ENCODE measurements at regions not wholly inside any gene's neighbourhood (a gene's known extent, or its start where the extent isn't known, plus 50 kb on each side); places are given as distances from the start of the nearest gene placed in this dataset.
"Not testable (repeated sequence)": the region's sequence is repeated elsewhere in the genome, so short reads cannot be mapped to it uniquely, and the experiment has no call there.

DNA sequence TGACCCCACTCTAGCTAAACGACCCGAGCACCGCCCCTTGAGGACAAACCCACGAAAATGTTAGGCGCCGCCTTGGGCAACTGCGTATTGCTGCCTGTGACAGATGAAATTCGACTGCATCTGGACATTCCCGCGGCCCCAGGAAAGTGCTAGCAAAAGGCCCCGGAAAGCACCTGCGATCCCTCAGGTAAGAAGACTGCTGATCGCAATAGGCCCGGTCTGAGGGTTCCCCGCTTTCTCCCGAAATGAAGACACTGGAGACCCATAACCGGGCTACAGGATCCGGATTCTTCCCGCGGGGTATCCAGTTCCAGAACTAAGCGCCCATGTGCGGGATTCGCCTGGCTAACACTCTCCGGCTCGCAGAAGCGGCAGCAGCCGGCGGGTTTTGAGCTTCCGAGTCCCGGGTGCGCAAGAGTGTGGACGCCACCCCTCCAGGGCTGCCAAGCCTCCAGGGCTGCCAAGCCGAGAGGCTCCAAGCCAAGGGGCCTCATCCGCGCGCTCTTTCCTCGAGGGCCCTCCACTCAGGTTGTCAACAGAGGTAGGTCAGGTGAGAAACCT is 157.9 kb upstream of the NBPF11 start:
- no peak for DNase-seq

DNA sequence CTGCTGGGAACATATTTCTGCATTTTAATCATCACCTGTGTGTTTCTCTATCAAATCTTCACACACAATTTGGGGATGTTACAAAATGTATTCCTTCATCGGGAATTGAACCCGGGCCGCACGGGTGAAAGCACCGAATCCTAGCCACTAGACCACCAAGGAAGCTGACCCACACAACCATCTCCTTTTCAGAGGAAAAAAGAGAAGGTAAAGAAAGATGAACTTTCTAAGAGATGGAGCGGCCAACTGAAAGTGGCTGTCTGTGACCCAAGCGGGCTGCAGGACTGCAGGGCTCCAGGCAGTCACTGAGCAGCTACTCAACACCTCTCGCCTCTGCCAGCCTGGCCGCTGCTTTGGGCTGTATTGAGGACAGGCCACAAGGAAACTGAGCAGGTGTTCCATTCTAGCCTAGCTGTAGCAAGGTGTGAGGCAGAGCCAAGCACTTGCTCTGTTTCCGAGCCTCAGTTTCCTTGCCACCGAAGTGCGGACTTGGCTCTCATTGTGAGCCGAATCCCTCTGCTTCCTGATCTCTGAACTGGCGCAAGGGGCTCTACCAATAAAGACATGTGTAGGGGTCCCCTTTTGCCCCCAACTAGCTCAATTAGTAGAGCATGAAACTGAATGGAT is 156.9 kb upstream of the NBPF11 start:
- DNase-seq, result no peak

DNA sequence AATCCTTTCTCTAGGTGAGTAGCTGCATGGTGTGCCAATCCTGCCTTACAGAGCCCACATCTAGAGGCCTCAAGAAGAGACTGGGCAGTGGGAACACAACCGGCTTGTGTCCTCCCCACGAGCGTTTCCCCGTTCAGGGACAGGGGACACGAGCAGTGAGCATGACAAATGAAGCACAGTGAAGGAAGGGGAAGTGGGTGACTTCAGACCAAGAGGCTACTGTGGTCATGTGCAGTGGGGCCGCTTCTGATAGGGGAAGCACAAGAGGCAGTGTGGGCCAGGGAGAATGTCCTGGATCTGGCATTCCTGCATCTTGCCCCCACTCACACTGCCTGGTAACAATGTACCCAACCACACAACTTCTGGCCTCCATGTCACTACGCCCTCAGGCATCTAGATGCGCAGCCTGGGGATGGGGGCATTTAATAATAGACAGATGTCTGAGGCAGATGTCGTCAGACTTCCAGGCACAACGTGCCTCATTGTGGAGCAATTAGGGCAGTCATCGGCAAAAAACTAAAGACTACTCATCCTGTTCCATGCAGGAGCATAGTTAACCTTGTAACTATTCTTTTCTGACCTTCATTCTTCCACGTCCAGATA is 155.6 kb upstream of the NBPF11 start:
- DNase-seq, result no peak

DNA sequence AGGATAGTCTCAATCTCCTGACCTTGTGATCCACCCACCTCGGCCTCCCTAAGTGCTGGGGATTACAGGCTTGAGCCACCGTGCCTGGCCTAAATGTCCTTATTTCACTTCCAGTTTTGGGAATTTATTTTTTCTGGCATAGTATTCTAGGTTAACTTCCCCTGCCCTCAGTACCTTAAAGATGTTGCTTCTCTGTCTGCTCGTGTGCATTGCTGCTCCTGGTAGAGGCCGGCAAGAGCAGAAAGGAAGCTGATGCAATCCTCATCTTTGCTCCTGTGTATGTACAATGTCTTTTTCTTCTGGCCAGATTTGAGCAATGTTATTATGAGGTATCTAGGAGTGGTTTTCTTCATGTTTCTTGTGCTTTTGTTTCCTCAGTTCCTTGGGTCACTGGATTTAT is 152.9 kb upstream of the NBPF11 start:
- DNase-seq, result not testable (repeated sequence)

DNA sequence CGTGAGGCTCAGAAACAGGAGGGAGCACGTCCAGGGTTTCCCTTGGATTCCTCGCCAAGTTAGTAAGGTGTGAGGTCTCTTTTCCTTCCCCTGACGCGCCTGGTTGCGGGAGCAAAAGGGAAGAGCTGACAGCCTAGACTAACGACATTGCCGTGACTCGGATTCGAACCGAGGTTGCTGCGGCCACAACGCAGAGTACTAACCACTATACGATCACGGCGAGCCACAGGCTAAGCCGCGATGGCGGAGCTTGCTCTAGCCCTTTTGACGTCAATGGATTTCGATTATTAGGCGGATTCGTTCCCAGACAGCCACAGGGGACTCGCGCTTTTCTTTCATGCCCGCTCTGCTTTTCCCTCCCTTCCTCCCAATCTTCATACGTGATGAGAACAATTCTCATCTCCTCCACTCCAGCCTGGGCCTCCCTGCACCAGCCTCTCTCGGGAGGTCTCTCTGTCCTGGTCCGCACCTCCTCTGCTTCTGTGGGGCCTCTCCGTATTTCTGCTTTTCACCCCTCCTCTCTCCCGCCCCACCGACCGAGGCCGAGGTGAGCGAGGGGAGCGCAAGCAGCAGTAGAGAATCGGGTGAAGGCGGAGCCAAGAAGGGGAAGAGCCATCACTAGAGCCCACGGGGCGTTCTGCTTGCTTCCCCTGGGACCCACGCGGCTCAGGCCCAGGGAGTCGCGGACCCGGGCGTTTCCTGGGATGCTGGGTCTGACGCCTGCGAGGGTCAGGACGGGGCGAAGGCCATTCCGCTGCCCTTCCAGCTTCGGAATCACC is 150.7 kb upstream of the NBPF11 start:
- not testable (repeated sequence) for DNase-seq

DNA sequence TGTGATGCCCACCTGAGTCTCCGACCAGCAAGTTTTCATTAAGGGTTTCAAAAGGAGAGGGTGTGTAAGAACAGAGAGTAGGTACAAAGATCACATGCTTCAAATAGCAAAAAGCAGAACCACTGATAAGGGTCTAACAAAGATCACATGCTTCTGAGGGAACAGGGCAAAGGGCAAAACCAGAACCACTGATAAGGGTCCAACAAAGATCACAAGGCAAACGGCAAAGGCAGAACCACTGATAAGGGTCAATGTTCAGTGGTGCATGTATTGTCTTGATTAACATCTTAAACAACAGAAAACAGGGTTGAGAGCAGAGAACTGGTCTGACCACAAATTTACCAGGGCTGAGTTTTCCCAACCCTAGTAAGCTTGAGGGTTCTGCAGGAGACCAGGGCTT is 145.8 kb upstream of the NBPF11 start:
- not testable (repeated sequence) for DNase-seq

DNA sequence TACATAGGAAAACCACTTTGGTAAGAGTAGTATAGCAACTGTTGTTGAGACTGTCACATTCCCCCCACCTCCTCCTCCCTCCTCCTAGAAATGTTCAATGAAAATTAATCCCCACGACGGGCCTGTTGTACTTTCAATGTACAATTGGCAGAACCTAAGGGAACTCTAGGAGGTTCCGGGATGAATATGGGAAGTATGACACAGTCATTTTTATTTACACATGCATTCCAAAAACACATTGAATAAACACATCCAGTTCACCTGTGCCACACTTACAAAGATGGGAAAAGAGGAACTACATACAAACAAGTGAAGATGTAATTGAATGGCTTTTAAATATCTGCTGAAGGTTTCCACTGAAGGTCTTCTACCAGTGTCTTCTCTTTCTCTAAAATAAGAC is 144.4 kb upstream of the NBPF11 start:
- DNase-seq, result no peak

DNA sequence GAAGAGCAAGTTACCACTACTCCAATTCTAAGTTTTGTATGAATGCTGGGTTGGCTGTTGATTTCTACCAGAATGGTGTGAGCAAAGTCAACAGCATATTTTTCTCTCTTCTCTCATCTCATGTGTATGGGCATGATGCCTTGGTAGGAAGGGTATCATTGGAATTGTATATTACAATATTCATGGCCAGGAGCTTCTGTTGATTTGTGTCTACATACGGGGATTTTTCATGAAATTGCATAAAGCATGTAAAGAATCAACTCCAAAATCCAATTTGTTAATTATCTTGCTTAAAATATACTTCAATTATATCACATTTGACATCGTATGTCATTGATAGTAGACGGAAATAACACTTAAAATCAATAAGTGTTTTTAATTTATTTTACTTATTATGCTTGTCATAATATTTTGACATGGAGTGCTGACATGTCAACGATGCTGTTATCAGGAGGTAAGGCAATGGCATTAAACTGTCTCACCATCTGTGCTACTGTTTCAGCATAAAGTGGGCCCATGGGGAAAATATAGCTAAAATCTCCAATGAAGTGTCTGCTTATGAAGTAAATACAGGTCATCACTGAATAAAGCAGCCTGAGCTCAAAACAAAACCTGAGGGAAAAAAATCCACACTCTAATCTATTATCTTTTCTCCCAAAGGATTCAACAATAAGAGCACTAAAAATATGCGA is 142.2 kb upstream of the NBPF11 start:
- DNase-seq, result no peak

DNA sequence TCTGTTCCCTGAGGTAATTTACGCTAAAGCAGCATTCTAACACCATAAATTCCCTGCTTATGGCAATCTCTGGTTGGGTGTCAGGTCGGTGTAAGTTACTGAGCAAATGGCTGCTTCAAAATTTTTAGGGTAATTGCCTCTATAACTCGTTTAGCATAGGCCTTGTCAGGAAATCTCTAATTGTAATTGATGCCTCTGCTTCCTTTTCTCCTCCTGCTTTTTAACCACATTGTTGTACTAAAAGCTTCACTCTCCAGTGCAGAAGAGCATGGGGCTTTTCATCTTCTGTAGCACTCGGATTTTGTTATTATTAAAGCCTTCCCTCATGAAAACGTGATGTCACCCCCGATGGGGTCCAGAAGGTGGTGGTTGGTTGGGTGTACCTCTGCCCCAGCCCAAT is 141.6 kb upstream of the NBPF11 start:
- no peak for DNase-seq

DNA sequence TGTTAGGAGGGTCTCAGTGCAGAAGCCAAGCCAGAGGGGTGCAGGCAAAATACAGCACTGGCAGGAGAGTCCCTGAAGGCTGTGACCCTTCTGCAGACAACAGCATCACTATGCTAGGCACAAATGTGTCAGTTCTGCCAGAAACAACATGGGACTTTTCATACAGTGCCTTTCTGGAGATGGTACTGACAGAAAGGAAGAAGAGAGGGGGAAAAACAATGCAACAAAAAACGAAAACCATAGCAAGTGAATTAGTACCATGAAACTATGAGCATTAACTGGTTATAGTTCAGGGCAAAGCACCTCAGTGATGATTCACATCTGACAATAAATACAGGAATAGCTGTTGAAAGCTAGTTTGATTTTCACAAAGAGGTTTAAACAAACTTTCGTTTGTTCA is 140.8 kb upstream of the NBPF11 start:
- DNase-seq, result no peak

DNA sequence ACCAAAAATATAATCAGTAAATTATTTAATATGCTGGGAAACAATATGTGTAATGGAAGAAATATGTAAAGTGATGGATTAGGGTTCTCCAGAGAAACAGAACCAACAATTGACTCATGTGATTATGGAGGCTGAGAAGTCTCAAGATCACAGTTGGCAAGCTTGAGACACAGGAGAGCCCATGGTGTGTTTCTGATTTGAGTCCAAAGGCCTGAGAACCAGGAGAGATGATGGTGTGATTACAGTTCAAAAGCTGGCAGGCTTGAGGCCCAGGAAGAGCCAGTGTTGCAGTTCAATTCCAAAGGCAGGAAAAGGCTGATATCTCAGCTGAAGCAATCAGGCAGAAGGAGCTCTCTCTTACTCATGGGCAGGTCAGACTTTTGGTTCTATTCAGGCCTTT is 138.8 kb upstream of the NBPF11 start:
- DNase-seq, result no peak

DNA sequence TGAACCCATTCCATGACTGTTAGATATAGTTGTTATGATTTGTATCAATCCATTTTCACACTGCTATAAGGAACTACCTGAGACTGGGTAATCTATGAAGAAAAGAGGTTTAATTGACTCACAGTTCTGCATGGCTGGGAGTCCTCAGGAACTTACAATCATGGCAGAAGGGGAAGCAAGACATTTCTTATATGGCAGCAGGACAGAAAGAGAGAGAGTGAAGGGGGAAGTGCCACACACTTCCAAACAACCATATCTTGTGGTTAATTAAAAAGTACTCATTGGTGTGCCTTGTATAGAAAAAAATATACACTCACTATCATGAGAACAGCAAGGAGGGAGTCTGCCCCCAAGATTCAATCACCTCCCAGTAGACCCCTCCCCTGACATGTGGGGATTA is 137.6 kb upstream of the NBPF11 start:
- DNase-seq, result no peak

DNA sequence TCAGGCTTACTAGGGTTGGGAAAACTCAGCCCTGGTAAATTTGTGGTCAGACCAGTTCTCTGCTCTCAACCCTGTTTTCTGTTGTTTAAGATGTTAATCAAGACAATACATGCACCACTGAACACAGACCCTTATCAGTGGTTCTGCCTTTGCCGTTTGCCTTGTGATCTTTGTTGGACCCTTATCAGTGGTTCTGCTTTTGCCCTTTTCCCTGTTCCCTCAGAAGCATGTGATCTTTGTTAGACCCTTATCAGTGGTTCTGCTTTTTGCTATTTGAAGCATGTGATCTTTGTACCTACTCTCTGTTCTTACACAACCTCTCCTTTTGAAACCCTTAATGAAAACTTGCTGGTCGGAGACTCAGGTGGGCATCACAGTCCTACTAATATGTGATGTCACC is 133.9 kb upstream of the NBPF11 start:
- not testable (repeated sequence) for DNase-seq

DNA sequence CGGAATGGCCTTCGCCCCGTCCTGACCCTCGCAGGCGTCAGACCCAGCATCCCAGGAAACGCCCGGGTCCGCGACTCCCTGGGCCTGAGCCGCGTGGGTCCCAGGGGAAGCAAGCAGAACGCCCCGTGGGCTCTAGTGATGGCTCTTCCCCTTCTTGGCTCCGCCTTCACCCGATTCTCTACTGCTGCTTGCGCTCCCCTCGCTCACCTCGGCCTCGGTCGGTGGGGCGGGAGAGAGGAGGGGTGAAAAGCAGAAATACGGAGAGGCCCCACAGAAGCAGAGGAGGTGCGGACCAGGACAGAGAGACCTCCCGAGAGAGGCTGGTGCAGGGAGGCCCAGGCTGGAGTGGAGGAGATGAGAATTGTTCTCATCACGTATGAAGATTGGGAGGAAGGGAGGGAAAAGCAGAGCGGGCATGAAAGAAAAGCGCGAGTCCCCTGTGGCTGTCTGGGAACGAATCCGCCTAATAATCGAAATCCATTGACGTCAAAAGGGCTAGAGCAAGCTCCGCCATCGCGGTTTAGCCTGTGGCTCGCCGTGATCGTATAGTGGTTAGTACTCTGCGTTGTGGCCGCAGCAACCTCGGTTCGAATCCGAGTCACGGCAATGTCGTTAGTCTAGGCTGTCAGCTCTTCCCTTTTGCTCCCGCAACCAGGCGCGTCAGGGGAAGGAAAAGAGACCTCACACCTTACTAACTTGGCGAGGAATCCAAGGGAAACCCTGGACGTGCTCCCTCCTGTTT is 128.9 kb upstream of the NBPF11 start:
- DNase-seq, result not testable (repeated sequence)

DNA sequence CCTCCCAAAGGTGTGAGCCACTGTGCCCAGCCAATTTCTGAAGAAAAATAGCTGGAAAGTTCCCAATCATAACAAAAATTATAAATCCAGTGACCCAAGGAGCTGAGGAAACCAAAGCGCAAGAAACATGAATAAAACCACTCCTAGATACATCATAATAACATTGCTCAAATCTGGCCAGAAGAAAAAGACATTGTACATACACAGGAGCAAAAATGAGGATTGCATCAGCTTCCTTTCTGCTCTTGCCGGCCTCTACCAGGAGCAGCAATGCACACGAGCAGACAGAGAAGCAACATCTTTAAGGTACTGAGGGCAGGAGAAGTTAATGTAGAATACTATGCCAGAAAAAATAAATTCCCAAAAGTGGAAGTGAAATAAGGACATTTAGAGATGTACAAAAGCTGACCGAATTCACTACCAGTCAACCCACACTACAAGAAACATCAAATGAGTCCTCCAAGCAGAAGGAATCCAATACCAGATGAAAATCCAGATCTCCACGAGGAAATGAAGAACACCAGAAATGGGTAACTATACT is 127.0 kb upstream of the NBPF11 start:
- not testable (repeated sequence) for DNase-seq

DNA sequence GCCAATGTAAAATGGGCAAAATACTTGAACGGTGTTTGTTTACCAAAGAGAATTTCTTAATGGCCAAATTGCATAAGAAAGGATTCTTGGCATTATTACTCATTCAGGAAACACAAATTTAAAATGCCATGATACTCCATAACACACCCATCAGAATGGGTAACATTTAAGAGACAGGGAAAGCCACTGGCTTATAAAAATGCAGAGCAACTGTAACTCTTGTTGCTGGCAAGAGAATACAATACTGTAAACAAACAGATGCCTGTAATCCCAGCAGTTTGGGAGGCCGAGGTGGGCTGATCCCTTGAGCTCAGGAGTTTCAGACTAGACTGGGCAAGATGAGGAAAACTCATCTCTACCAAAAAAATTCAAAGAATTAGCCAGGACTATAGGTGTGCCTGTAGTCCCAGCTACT is 125.8 kb upstream of the NBPF11 start:
- not testable (repeated sequence) for DNase-seq

DNA sequence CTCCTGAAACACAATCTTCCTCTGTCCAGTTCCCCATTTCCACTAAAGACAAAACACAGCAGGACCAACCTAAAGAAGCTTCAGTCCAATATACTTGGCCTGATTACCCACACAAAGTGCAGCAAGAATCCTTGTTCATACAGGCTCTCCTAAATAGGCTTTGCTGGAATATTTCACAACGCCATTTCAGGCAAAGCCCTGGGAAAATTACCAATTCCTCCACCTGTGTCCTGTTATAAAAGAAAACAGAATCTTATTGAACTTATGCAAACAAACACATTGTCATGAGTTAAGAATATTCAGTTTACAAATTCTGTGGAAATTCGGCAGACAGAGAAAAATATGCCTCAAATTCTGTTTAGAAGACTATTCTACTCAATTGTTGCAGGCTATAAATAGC is 115.0 kb upstream of the NBPF11 start:
- not testable (repeated sequence) for DNase-seq

DNA sequence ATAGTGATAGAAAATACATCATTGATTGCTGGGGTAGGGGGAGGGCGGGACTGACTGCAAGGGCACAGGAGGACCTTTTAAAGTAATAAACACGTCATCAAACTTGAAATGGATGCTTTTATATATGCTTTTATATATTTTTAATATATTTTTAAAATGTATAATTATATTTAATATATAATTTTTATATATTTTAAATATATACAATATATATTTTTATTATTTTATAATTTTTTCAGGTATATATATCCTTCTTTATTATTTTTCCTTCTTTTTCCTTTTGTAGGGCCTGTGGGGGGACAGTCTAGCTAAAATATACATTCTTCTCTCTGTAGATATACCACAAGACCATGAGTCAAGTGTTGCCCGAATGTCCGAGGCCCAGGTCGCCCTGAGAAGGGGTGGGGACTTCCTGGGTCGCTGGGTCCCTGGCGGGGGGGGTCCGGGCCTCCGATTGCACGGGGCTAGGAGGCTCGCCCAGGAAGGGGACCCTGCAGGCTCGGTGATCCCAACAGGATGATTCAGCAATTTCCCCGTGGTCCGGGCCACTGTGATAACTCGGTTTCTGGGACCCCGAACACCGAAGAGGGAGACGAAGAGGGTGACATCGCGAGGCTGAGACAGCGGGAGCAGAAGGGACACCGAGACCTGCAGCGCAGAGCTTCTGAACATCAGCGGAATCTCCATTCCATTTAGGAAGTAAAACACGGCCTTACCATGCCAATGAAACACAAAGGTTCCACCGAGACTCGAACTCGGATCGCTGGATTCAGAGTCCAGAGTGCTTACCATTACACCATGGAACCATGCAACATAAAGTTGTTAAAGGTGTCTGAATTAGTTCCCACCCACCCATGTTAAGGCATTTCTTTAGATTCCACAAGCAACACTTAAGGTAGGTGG is 112.5 kb upstream of the NBPF11 start:
- no peak for DNase-seq

DNA sequence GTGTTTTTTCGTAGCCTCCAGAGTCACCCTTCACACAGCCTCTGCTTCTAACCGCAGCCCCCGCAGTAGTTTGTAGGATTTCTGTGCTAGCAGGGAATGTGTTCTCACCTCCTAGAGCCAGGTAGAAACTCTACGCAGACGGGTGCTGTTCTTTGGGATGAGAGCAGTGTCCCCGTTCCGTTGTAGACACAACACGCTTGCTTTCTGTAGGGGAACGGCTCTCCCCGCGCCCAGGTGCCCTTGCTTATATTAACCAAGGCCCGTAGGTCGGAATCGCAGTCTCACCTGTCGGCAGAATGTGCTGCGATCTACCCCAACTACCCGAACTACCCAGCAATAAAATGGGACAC is 111.8 kb upstream of the NBPF11 start:
- no peak for DNase-seq

DNA sequence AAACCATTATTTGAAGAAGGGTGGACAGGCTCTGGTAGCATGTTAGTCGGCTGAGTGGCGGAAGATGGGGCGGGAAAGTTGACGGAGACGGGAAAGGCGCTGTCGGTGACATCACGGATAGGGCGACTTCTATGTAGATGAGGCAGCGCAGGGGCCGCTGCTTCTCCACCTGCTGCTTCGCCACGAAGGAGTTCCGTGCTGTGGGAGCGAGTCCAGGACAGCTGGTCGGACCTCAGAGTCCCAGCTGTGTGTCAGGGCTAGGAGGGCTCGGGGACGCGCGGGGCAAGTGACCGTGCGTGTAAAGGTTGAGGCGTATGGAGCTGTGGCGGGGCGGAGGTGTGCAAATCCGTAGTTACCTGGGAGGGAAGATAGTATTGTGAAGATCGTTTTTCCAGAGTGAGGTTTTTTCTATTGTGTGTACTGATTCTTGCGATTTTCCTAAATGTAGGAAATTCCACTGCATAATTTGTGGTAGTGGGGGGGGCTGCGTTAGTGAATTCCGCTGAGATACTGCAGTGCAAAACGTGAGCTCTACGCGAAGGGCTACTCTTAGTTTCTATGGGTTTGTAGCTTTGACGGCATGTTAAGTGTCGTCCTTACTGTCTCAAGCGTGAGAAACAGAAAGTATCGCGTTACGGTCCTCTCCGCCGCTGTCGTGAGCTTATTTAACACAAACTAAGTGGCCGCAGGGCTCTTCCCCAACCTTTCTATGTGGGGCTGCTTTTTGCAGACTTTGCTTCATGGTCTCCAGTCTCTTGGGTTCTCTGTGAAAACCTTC is 111.2 kb upstream of the NBPF11 start:
- DNase-seq, result peak; percentile 73

All from right forelimb (tissue), 1 donor.